ENCODE measurements at regions not wholly inside any gene's neighbourhood (a gene's known extent, or its start where the extent isn't known, plus 50 kb on each side); places are given as distances from the start of the nearest gene placed in this dataset.

DNA sequence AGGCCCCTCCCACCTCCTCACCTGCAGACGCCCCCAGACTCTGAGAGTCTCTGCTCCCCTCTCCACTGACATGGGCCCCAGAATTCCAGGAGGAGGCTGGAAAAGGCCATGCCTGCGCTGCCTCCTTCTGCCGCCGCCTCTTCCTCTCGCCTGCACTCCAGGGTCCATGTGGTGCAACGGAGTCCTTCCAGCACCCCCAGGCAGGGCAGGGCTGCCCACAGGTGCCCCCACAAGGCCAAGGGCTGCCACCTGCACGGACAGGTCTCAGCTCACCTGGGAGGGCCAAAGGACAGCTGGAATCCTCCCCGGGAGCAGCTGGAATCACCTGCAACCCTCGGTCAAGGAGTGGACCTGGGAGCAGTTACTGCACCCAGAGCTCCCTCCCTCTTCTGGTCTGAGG lies 194.9 kb downstream of the RBFOX3 start:
- TF ChIP-seq, protein P1, sequence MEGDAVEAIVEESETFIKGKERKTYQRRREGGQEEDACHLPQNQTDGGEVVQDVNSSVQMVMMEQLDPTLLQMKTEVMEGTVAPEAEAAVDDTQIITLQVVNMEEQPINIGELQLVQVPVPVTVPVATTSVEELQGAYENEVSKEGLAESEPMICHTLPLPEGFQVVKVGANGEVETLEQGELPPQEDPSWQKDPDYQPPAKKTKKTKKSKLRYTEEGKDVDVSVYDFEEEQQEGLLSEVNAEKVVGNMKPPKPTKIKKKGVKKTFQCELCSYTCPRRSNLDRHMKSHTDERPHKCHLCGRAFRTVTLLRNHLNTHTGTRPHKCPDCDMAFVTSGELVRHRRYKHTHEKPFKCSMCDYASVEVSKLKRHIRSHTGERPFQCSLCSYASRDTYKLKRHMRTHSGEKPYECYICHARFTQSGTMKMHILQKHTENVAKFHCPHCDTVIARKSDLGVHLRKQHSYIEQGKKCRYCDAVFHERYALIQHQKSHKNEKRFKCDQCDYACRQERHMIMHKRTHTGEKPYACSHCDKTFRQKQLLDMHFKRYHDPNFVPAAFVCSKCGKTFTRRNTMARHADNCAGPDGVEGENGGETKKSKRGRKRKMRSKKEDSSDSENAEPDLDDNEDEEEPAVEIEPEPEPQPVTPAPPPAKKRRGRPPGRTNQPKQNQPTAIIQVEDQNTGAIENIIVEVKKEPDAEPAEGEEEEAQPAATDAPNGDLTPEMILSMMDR (conservative IDR thresholded peaks at IDR 0.05) = no peak
- no peak for TF ChIP-seq ZFX (IDR thresholded peaks at IDR 0.05)

Data from C4-2B (cell line).